ENCODE measurements at regions not wholly inside any gene's neighbourhood (a gene's known extent, or its start where the extent isn't known, plus 50 kb on each side); places are given as distances from the start of the nearest gene placed in this dataset.
"Not testable (repeated sequence)": the region's sequence is repeated elsewhere in the genome, so short reads cannot be mapped to it uniquely, and the experiment has no call there.

- DNase-seq, result no peak
Measured at GRCh38 chr21:39080366-39080765, 102.9 kb downstream of the PSMG1 start.

GRCh38 chr21:39079617-39080016, 103.6 kb downstream of the PSMG1 start:
- peak; percentile 68 for DNase-seq

GRCh38 chr21:39078322-39079065, 104.8 kb downstream of the PSMG1 start:
- no peak for DNase-seq

- DNase-seq, result no peak
Measured at GRCh38 chr21:39077876-39078275, 105.4 kb downstream of the PSMG1 start.

GRCh38 chr21:39074508-39074907, 108.7 kb downstream of the PSMG1 start:
- no peak for DNase-seq

- DNase-seq, result no peak
Measured at GRCh38 chr21:39073717-39074116, 109.5 kb downstream of the PSMG1 start.

- DNase-seq, result no peak
Measured at GRCh38 chr21:39073063-39073462, 110.2 kb downstream of the PSMG1 start.

- DNase-seq, result no peak
Measured at GRCh38 chr21:39072468-39072867, 110.8 kb downstream of the PSMG1 start.

- no peak for DNase-seq
Measured at GRCh38 chr21:39071623-39072214, 111.5 kb downstream of the PSMG1 start.

GRCh38 chr21:39069856-39070255, 113.4 kb downstream of the PSMG1 start:
- not testable (repeated sequence) for DNase-seq

GRCh38 chr21:39066829-39067780, 116.1 kb downstream of the PSMG1 start:
- DNase-seq, result no peak

- DNase-seq, result peak; percentile 60
Measured at GRCh38 chr21:39065917-39066316, 117.3 kb downstream of the PSMG1 start.

GRCh38 chr21:39064325-39065012, 118.8 kb downstream of the PSMG1 start:
- DNase-seq, result no peak

- no peak for DNase-seq
Measured at GRCh38 chr21:39063517-39063916, 119.7 kb downstream of the PSMG1 start.

- no peak for DNase-seq
Measured at GRCh38 chr21:39062196-39062595, 121.1 kb downstream of the PSMG1 start.

GRCh38 chr21:39061766-39062165, 121.5 kb downstream of the PSMG1 start:
- DNase-seq, result no peak

GRCh38 chr21:39060485-39061083, 122.7 kb downstream of the PSMG1 start:
- no peak for DNase-seq

- no peak for DNase-seq
Measured at GRCh38 chr21:39057121-39057520, 126.1 kb downstream of the PSMG1 start.

- DNase-seq, result no peak
Measured at GRCh38 chr21:39056636-39057035, 126.6 kb downstream of the PSMG1 start.

GRCh38 chr21:39055167-39055767, 128.0 kb downstream of the PSMG1 start:
- DNase-seq, result no peak

- no peak for DNase-seq
Measured at GRCh38 chr21:39054066-39054465, 129.2 kb downstream of the PSMG1 start.

- no peak for DNase-seq
Measured at GRCh38 chr21:39053126-39053525, 130.1 kb downstream of the PSMG1 start.

All from hematopoietic multipotent progenitor cell treated with erythropoietin and hydrocortisone succinate and interleukin-3 and kit ligand, for 6 days (in vitro differentiated cells).